ENCODE measurements at regions not wholly inside any gene's neighbourhood (a gene's known extent, or its start where the extent isn't known, plus 50 kb on each side); places are given as distances from the start of the nearest gene placed in this dataset.

GRCh38 chr12:67137256-67137655 lies 131.9 kb upstream of the CAND1 start:
- DNase-seq (ENCODE audit: insufficient read length, low spot score) (no peak), FAIRE-seq (no peak)
- TF ChIP-seq POU2F2 (IDR thresholded peaks at IDR 0.05; ENCODE audit: low read depth, low read length) (no peak), TAF1 (IDR thresholded peaks at IDR 0.05; ENCODE audit: low read depth, low read length) (no peak), PAX5 (IDR thresholded peaks at IDR 0.05; ENCODE audit: insufficient read depth, low read length, severe bottlenecking) (no peak), POLR2A (IDR thresholded peaks at IDR 0.05; ENCODE audit: low read depth, low read length) (no peak), POLR2AphosphoS5 (IDR thresholded peaks at IDR 0.05; ENCODE audit: low read depth, low read length) (no peak)

DNA sequence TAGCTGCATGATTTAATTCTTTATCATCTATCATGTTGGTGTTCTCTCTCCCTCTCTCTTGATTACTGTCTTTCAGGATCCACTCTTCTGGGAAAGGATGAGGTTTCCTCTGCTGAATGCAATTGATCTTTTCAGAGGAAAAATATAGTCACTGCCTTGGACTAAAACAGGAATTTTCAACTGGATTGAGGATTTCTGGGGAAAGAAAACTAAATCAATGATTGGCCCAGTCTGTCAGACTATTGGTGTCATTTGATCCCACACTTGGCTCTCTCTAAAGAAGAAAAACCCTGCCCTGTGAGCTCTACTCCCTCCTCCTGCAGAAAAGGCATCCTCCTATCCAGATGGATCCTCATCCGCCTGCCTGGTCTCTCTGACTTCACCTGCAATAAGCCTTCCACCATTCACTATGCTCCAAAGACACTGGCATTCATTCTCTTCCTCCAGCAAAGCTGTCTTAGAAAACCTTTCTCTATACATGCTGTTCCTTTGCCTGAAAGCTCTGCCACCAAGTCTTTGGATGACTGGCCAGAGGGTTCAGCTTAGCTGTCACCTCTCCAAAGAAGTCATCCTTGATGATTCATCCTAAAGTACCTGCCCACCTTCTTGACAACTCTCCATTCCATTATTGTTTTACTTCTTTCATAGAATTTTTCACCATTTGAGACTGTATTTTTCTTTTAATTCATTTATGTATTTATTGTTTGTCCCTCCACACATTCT lies 127.7 kb upstream of the CAND1 start:
- FAIRE-seq (no peak), DNase-seq (ENCODE audit: insufficient read length, low spot score) (no peak)
- TF ChIP-seq POLR2A (IDR thresholded peaks at IDR 0.05; ENCODE audit: low read depth, low read length) (no peak), SPI1 (IDR thresholded peaks at IDR 0.05; ENCODE audit: low read depth, low read length) (no peak), TAF1 (IDR thresholded peaks at IDR 0.05; ENCODE audit: low read depth, low read length) (no peak), PAX5 (IDR thresholded peaks at IDR 0.05; ENCODE audit: insufficient read depth, low read length, severe bottlenecking) (no peak), POLR2AphosphoS5 (IDR thresholded peaks at IDR 0.05; ENCODE audit: low read depth, low read length) (no peak), POU2F2 (IDR thresholded peaks at IDR 0.05; ENCODE audit: low read depth, low read length) (no peak)

GRCh38 chr12:67145692-67146091 lies 123.5 kb upstream of the CAND1 start:
- DNase-seq (ENCODE audit: insufficient read length, low spot score) (no peak), FAIRE-seq (no peak)
- no peak for TF ChIP-seq TAF1 (IDR thresholded peaks at IDR 0.05; ENCODE audit: low read depth, low read length)
- TF ChIP-seq POLR2AphosphoS5 (IDR thresholded peaks at IDR 0.05; ENCODE audit: low read depth, low read length), result no peak
- no peak for TF ChIP-seq POLR2A (IDR thresholded peaks at IDR 0.05; ENCODE audit: low read depth, low read length)
- no peak for TF ChIP-seq PAX5 (IDR thresholded peaks at IDR 0.05; ENCODE audit: insufficient read depth, low read length, severe bottlenecking)
- no peak for TF ChIP-seq POU2F2 (IDR thresholded peaks at IDR 0.05; ENCODE audit: low read depth, low read length)
- no peak for TF ChIP-seq SPI1 (IDR thresholded peaks at IDR 0.05; ENCODE audit: low read depth, low read length)

- no peak for DNase-seq (ENCODE audit: insufficient read length, low spot score)
- TF ChIP-seq PAX5 (IDR thresholded peaks at IDR 0.05; ENCODE audit: insufficient read depth, low read length, severe bottlenecking), result no peak
- TF ChIP-seq SPI1 (IDR thresholded peaks at IDR 0.05; ENCODE audit: low read depth, low read length), result no peak
- no peak for TF ChIP-seq POLR2A (IDR thresholded peaks at IDR 0.05; ENCODE audit: low read depth, low read length)
- no peak for TF ChIP-seq TAF1 (IDR thresholded peaks at IDR 0.05; ENCODE audit: low read depth, low read length)
- no peak for TF ChIP-seq POU2F2 (IDR thresholded peaks at IDR 0.05; ENCODE audit: low read depth, low read length)
- no peak for TF ChIP-seq POLR2AphosphoS5 (IDR thresholded peaks at IDR 0.05; ENCODE audit: low read depth, low read length)
- FAIRE-seq, result no peak
Measured at GRCh38 chr12:67147030-67147429, 122.1 kb upstream of the CAND1 start.

GRCh38 chr12:67147447-67147846 lies 121.7 kb upstream of the CAND1 start:
- DNase-seq (ENCODE audit: insufficient read length, low spot score), result no peak
- no peak for FAIRE-seq
- TF ChIP-seq TAF1 (IDR thresholded peaks at IDR 0.05; ENCODE audit: low read depth, low read length) (no peak), POLR2AphosphoS5 (IDR thresholded peaks at IDR 0.05; ENCODE audit: low read depth, low read length) (no peak), PAX5 (IDR thresholded peaks at IDR 0.05; ENCODE audit: insufficient read depth, low read length, severe bottlenecking) (no peak), POLR2A (IDR thresholded peaks at IDR 0.05; ENCODE audit: low read depth, low read length) (no peak), POU2F2 (IDR thresholded peaks at IDR 0.05; ENCODE audit: low read depth, low read length) (no peak), SPI1 (IDR thresholded peaks at IDR 0.05; ENCODE audit: low read depth, low read length) (no peak)

GRCh38 chr12:67148265-67148664 lies 120.9 kb upstream of the CAND1 start:
- no peak for TF ChIP-seq POLR2A (IDR thresholded peaks at IDR 0.05; ENCODE audit: low read depth, low read length)
- no peak for TF ChIP-seq PAX5 (IDR thresholded peaks at IDR 0.05; ENCODE audit: insufficient read depth, low read length, severe bottlenecking)
- no peak for TF ChIP-seq POLR2AphosphoS5 (IDR thresholded peaks at IDR 0.05; ENCODE audit: low read depth, low read length)
- no peak for FAIRE-seq
- no peak for DNase-seq (ENCODE audit: insufficient read length, low spot score)

- TF ChIP-seq POLR2A (IDR thresholded peaks at IDR 0.05; ENCODE audit: low read depth, low read length) (no peak), SPI1 (IDR thresholded peaks at IDR 0.05; ENCODE audit: low read depth, low read length) (no peak), PAX5 (IDR thresholded peaks at IDR 0.05; ENCODE audit: insufficient read depth, low read length, severe bottlenecking) (no peak), POLR2AphosphoS5 (IDR thresholded peaks at IDR 0.05; ENCODE audit: low read depth, low read length) (no peak), POU2F2 (IDR thresholded peaks at IDR 0.05; ENCODE audit: low read depth, low read length) (no peak), TAF1 (IDR thresholded peaks at IDR 0.05; ENCODE audit: low read depth, low read length) (no peak)
- FAIRE-seq, result no peak
- no peak for DNase-seq (ENCODE audit: insufficient read length, low spot score)
Measured at GRCh38 chr12:67151886-67152285, 117.3 kb upstream of the CAND1 start.

- DNase-seq (ENCODE audit: insufficient read length, low spot score), result no peak
- no peak for TF ChIP-seq SPI1 (IDR thresholded peaks at IDR 0.05; ENCODE audit: low read depth, low read length)
- TF ChIP-seq POU2F2 (IDR thresholded peaks at IDR 0.05; ENCODE audit: low read depth, low read length), result no peak
- no peak for TF ChIP-seq POLR2A (IDR thresholded peaks at IDR 0.05; ENCODE audit: low read depth, low read length)
- TF ChIP-seq PAX5 (IDR thresholded peaks at IDR 0.05; ENCODE audit: insufficient read depth, low read length, severe bottlenecking), result no peak
- TF ChIP-seq TAF1 (IDR thresholded peaks at IDR 0.05; ENCODE audit: low read depth, low read length), result no peak
- TF ChIP-seq POLR2AphosphoS5 (IDR thresholded peaks at IDR 0.05; ENCODE audit: low read depth, low read length), result no peak
- FAIRE-seq, result no peak
Measured at GRCh38 chr12:67152451-67152850, 116.7 kb upstream of the CAND1 start.

DNA sequence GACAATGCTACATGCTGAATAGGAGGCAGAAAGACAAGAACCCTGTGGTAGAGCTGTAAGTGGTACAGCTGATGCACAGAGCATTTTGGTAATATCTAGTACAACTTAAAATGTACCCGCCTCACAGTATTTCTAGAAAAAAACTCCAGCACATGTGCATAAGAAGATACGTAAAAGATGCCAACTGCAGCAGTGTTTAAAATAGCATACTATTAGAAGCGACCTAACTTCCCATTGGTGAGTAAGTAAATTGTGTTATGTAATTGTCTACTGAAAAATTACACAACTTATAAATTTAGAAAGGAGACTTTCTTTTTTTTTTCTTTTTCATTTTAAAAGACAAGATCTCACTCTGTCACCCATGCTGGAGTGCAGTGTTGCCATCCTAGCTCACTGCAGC lies 114.3 kb upstream of the CAND1 start:
- no peak for TF ChIP-seq POLR2AphosphoS5 (IDR thresholded peaks at IDR 0.05; ENCODE audit: low read depth, low read length)
- no peak for TF ChIP-seq SPI1 (IDR thresholded peaks at IDR 0.05; ENCODE audit: low read depth, low read length)
- no peak for TF ChIP-seq POU2F2 (IDR thresholded peaks at IDR 0.05; ENCODE audit: low read depth, low read length)
- no peak for TF ChIP-seq POLR2A (IDR thresholded peaks at IDR 0.05; ENCODE audit: low read depth, low read length)
- no peak for TF ChIP-seq PAX5 (IDR thresholded peaks at IDR 0.05; ENCODE audit: insufficient read depth, low read length, severe bottlenecking)
- no peak for TF ChIP-seq TAF1 (IDR thresholded peaks at IDR 0.05; ENCODE audit: low read depth, low read length)
- DNase-seq (ENCODE audit: insufficient read length, low spot score) (no peak), FAIRE-seq (no peak)

DNA sequence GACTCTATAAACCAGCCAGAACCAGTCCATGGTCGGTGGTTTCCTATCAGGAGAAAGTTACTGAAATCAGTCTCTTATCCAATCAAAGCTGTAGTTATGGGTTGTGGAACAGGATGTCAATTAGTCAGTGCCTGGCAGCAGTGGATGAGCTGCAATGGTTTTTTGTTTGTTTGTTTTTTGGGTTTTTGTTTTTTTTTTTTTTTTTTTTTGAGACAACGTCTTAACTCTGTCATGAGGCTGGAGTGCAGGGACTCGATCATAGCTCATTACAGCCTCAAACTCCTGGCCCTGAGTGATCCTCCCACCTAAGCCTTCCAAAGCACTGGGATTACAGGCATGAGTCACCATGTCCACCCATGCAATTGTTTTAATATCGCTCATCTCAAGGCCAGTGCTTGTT lies 113.3 kb upstream of the CAND1 start:
- TF ChIP-seq POU2F2 (IDR thresholded peaks at IDR 0.05; ENCODE audit: low read depth, low read length) (no peak), POLR2AphosphoS5 (IDR thresholded peaks at IDR 0.05; ENCODE audit: low read depth, low read length) (no peak), TAF1 (IDR thresholded peaks at IDR 0.05; ENCODE audit: low read depth, low read length) (no peak), SPI1 (IDR thresholded peaks at IDR 0.05; ENCODE audit: low read depth, low read length) (no peak), POLR2A (IDR thresholded peaks at IDR 0.05; ENCODE audit: low read depth, low read length) (no peak), PAX5 (IDR thresholded peaks at IDR 0.05; ENCODE audit: insufficient read depth, low read length, severe bottlenecking) (no peak)
- DNase-seq (ENCODE audit: insufficient read length, low spot score), result no peak
- FAIRE-seq, result no peak

Data from GM12891 (cell line).